ENCODE measurements at regions not wholly inside any gene's neighbourhood (a gene's known extent, or its start where the extent isn't known, plus 50 kb on each side); places are given as distances from the start of the nearest gene placed in this dataset.
"Not testable (repeated sequence)": the region's sequence is repeated elsewhere in the genome, so short reads cannot be mapped to it uniquely, and the experiment has no call there.

DNA sequence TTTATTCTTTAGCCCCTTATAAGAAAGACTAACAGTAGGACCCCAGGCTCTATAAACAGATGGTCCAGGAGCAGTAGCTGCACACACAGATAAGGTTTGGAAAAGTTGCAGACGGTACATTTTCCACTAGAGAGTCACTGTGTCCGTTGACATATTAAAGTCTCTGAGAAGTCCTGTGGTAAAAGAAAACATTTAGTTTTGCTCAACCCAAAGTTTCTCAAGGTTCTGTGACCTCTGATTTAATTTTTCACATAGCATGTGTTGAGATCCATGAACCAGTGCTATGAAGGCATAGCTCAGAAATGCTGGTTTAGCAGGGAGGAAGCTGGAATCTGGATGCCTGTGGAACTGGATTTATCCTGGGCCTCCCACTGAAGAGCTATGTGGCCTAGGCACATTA is 62.7 kb upstream of the RASEF start:
- Histone ChIP-seq H3K4me3 (ENCODE audit: low read depth in 1 of 3, low read length in 3 of 3) (no peak overlapping the region), H3K36me3 (ENCODE audit: control insufficient read depth in 3 of 3, insufficient read depth in 2 of 3, low read depth in 1 of 3, low read length in 3 of 3) (no peaks in the 10 kb centered on the region), H3K27ac (ENCODE audit: low read depth in 1 of 3, low read length in 2 of 3) (no peak overlapping the region), H3K9me3 (ENCODE audit: control insufficient read depth in 2 of 2, insufficient read depth in 1 of 2, low read depth in 1 of 2, low read length in 1 of 2) (peaks cover 0 to 8% of the 10 kb centered on the region in 2 donors), H3K4me1 (ENCODE audit: control insufficient read depth in 3 of 3, insufficient read depth in 2 of 3, low read depth in 1 of 3, low read length in 2 of 3) (no peaks in the 10 kb centered on the region), H3K27me3 (ENCODE audit: control insufficient read depth in 3 of 3, insufficient read depth in 3 of 3, low read length in 3 of 3) (peaks cover 0 to 2% (median 0%) of the 10 kb centered on the region in 3 donors)
- FAIRE-seq (no peak), DNase-seq (no peak)
- 75 to 95% (median 80%) methylated on average over 2 of the region's 2 CpGs for WGBS, 3 donors

DNA sequence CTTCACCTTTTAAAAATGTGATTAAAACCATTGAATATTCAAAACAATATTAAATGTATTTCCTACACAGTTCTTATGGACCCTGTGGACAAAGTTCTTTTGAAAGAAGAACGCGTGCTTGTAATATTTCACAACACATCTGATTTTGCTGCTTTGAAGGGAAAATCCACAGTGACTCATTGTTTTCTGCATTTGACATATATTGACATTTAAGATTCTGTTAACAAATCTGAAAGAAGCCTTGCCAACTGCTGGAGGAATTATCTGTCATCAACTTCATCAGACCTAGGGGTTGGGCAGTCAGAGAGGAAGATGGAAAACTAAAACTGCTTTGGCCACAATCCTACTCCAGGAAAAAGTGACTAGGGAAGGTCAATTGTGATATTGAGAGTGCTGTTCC is 56.9 kb upstream of the RASEF start:
- H3K9me3 ChIP-seq (ENCODE audit: control insufficient read depth in 2 of 2, insufficient read depth in 1 of 2, low read depth in 1 of 2, low read length in 1 of 2): peaks cover 0 to 1% of the 10 kb centered on the region in 2 donors
- DNase-seq (no peak), FAIRE-seq (no peak)
- no peaks in the 10 kb centered on the region for H3K36me3 ChIP-seq (ENCODE audit: control insufficient read depth in 3 of 3, insufficient read depth in 2 of 3, low read depth in 1 of 3, low read length in 3 of 3)
- H3K27me3 ChIP-seq (ENCODE audit: control insufficient read depth in 3 of 3, insufficient read depth in 3 of 3, low read length in 3 of 3): no peaks in the 10 kb centered on the region
- WGBS, 3 donors: 84 to 93% (median 86%) methylated on average over 2 of the region's 2 CpGs
- H3K4me3 ChIP-seq (ENCODE audit: low read depth in 1 of 3, low read length in 3 of 3): no peak overlapping the region
- H3K4me1 ChIP-seq (ENCODE audit: control insufficient read depth in 3 of 3, insufficient read depth in 2 of 3, low read depth in 1 of 3, low read length in 2 of 3): no peaks in the 10 kb centered on the region
- H3K27ac ChIP-seq (ENCODE audit: low read depth in 1 of 3, low read length in 2 of 3): no peak overlapping the region

DNA sequence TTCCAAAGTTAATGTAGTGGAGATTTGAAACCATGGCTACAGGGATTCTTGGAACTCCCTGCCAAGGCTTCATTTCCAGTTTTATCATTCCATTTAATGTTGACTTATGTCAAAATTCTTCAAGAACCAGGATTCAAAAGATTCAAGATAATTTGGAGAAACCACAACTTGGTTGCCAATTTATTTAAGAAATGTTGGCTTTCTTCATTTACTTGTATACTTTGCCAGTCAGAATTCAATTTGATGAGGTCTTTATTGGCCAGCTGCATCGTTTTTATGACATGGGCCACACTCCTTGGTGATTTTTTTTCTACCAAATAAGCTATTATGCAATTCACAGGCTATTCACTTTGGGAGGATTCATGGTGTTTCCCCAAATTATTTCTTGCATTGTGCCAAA is 53.1 kb upstream of the RASEF start:
- no peak overlapping the region for H3K4me3 ChIP-seq (ENCODE audit: low read depth in 1 of 3, low read length in 3 of 3)
- DNase-seq (no peak), FAIRE-seq (no peak)
- H3K27ac ChIP-seq (ENCODE audit: low read depth in 1 of 3, low read length in 2 of 3): no peak overlapping the region
- 10 to 19% (median 16%) methylated on average over 1 of the region's 1 CpG for WGBS, 3 donors
- no peaks in the 10 kb centered on the region for H3K36me3 ChIP-seq (ENCODE audit: control insufficient read depth in 3 of 3, insufficient read depth in 2 of 3, low read depth in 1 of 3, low read length in 3 of 3)
- H3K9me3 ChIP-seq (ENCODE audit: control insufficient read depth in 2 of 2, insufficient read depth in 1 of 2, low read depth in 1 of 2, low read length in 1 of 2): peaks cover 0 to 11% of the 10 kb centered on the region in 2 donors
- H3K4me1 ChIP-seq (ENCODE audit: control insufficient read depth in 3 of 3, insufficient read depth in 2 of 3, low read depth in 1 of 3, low read length in 2 of 3): no peaks in the 10 kb centered on the region
- H3K27me3 ChIP-seq (ENCODE audit: control insufficient read depth in 3 of 3, insufficient read depth in 3 of 3, low read length in 3 of 3): no peaks in the 10 kb centered on the region

DNA sequence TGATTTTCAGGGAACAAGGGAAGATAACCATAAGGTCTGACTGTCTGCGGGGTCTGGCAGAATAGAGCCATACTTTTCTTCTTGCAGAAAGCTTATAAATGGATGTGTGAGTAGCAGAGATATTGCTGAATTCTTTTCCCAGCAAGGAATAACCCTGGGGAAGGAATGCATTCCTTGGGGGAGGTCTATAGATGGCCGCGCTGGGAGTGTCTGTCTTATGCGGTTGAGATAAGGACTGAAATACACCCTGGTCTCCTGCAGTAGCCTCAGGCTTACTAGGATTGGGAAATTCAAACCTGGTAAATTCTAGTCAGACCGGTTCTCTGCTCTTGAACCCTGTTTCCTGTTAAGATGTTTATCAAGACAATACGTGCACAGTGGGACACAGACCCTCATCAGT is 50.5 kb upstream of the RASEF start:
- WGBS, 3 donors: 86 to 93% (median 93%) methylated on average over 6 of the region's 6 CpGs
- not testable (repeated sequence) for H3K4me1 ChIP-seq (ENCODE audit: control insufficient read depth in 3 of 3, insufficient read depth in 2 of 3, low read depth in 1 of 3, low read length in 2 of 3)

More for the DNA sequence above, 50.5 kb upstream of the RASEF start:
- peaks cover 0 to 11% of the 10 kb centered on the region in 2 donors for H3K9me3 ChIP-seq (ENCODE audit: control insufficient read depth in 2 of 2, insufficient read depth in 1 of 2, low read depth in 1 of 2, low read length in 1 of 2)
- not testable (repeated sequence) for DNase-seq; H3K27me3 ChIP-seq (ENCODE audit: control insufficient read depth in 3 of 3, insufficient read depth in 3 of 3, low read length in 3 of 3); FAIRE-seq; H3K4me3 ChIP-seq (ENCODE audit: low read depth in 1 of 3, low read length in 3 of 3); H3K27ac ChIP-seq (ENCODE audit: low read depth in 1 of 3, low read length in 2 of 3); H3K36me3 ChIP-seq (ENCODE audit: control insufficient read depth in 3 of 3, insufficient read depth in 2 of 3, low read depth in 1 of 3, low read length in 3 of 3)

Data from small intestine (tissue), 7 donors.